Fibroblast of lung (primary cell): ENCODE measurements at regions not wholly inside any gene's neighbourhood (a gene's known extent, or its start where the extent isn't known, plus 50 kb on each side); places are given as distances from the start of the nearest gene placed in this dataset.

Experiments
- EZH2 ChIP-seq: IDR thresholded peaks from 2 replicates; pipeline ENCODE4 v1.5.1; 2012; ENCODE audit warnings: low read length, control low read depth, mild to moderate bottlenecking; ENCODE audit errors: missing control alignments
- TF ChIP-seq, protein P1 (sequence below), 2 donors: IDR thresholded peaks in 1 of 2; conservative IDR thresholded peaks in 1 of 2; 1 replicate in 1 of 2; 2 replicates in 1 of 2; pipeline ENCODE4 v1.5.1; 2011 to 2012; ENCODE audit warnings: low read length in 2 of 2, control low read depth in 1 of 2, inconsistent platforms in 1 of 2, low read depth in 1 of 2, mild to moderate bottlenecking in 1 of 2

DNA sequence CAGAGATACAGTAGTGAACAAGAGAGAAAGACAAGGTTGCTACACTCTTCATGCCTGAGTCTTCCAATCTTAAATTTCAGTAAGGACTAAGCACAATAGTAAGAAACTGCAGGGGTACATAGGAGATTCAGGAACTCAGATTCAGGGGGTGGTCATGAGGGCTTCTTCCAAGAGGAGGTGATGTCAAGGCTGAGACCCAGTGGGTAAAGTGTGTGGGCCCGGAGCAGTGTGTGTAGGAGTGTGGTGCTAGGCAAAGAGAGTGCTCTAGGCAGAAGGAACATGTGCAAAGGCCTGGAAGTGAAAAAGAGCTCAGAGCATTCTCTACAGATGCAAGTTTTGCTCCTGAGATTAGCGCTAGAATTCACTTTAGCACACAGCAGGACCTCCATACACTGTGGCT is 102.9 kb upstream of the SPATA12 start:
- TF ChIP-seq, protein P1, sequence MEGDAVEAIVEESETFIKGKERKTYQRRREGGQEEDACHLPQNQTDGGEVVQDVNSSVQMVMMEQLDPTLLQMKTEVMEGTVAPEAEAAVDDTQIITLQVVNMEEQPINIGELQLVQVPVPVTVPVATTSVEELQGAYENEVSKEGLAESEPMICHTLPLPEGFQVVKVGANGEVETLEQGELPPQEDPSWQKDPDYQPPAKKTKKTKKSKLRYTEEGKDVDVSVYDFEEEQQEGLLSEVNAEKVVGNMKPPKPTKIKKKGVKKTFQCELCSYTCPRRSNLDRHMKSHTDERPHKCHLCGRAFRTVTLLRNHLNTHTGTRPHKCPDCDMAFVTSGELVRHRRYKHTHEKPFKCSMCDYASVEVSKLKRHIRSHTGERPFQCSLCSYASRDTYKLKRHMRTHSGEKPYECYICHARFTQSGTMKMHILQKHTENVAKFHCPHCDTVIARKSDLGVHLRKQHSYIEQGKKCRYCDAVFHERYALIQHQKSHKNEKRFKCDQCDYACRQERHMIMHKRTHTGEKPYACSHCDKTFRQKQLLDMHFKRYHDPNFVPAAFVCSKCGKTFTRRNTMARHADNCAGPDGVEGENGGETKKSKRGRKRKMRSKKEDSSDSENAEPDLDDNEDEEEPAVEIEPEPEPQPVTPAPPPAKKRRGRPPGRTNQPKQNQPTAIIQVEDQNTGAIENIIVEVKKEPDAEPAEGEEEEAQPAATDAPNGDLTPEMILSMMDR (conservative IDR thresholded peaks at IDR 0.05 in 1 of 2, IDR thresholded peaks at IDR 0.05 in 1 of 2; ENCODE audit: low read depth in 1 of 2, low read length in 2 of 2): no peak
- TF ChIP-seq EZH2: no peak
